Endothelial cell of umbilical vein (primary cell): ENCODE measurements at regions not wholly inside any gene's neighbourhood (a gene's known extent, or its start where the extent isn't known, plus 50 kb on each side); places are given as distances from the start of the nearest gene placed in this dataset.

ENCODE experiments used
- CTCF ChIP-seq, 2 donors: IDR thresholded peaks; 1 replicate in 1 of 2; 2 replicates in 1 of 2; pipeline ENCODE4 v1.5.1; 2011; ENCODE audit warnings: low read length in 2 of 2, mild to moderate bottlenecking in 2 of 2, moderate library complexity in 2 of 2, control low read depth in 1 of 2, inconsistent platforms in 1 of 2, low read depth in 1 of 2; ENCODE audit not compliant: insufficient read depth in 1 of 2; ENCODE audit errors: extremely low read depth in 1 of 2
- EZH2 ChIP-seq: IDR thresholded peaks from 2 replicates; pipeline ENCODE4 v1.6.1; 2012; ENCODE audit warnings: borderline replicate concordance, low read depth, mild to moderate bottlenecking, moderate library complexity, low read length, inconsistent platforms; ENCODE audit not compliant: severe bottlenecking
- MAX ChIP-seq: IDR thresholded peaks from 2 replicates; pipeline ENCODE4 v1.6.1; 2011; ENCODE audit not compliant: insufficient read depth, insufficient read length
- MYC ChIP-seq: IDR thresholded peaks from one replicate; pipeline ENCODE4 v1.6.1; 2011; ENCODE audit warnings: mild to moderate bottlenecking, low read depth, low read length
- POLR2A ChIP-seq: IDR thresholded peaks from 2 replicates; pipeline ENCODE4 v1.6.1; 2012; ENCODE audit warnings: low read depth, mild to moderate bottlenecking, control low read depth, low read length
- POLR2AphosphoS5 ChIP-seq: IDR thresholded peaks from 2 replicates; pipeline ENCODE4 v1.6.1; 2012; ENCODE audit warnings: low read depth, mild to moderate bottlenecking, control low read depth, low read length, moderate library complexity; ENCODE audit not compliant: insufficient read depth

DNA sequence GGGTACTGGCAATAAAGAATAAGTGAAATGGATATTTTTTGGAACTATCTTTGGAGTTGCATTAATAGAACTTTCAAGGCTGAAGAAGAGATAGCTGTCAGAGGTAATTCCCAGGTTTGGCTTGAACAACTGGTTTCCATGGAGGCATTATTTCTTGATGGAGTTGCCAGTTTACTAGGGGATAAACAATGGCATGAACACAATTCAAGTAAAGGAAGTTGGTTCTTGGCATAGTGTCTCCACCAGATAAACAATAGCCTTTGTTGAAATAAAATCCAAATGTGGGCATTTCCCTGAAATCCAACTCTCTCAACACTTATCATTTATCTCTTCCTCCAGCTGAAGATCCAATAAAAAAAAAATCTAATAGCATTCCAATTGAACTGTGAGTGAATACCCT lies 454.9 kb downstream of the C6orf118 start:
- no peak for TF ChIP-seq CTCF (IDR thresholded peaks at IDR 0.05; ENCODE audit: extremely low read depth in 1 of 2, insufficient read depth in 1 of 2, low read depth in 1 of 2, low read length in 2 of 2)
- no peak for TF ChIP-seq EZH2
- TF ChIP-seq POLR2AphosphoS5, result no peak
- no peak for TF ChIP-seq POLR2A
- no peak for TF ChIP-seq MAX
- TF ChIP-seq MYC, result no peak
